Upper lobe of left lung (tissue), 6 donors: ENCODE measurements at regions not wholly inside any gene's neighbourhood (a gene's known extent, or its start where the extent isn't known, plus 50 kb on each side); places are given as distances from the start of the nearest gene placed in this dataset.

ENCODE experiments used
- ATAC-seq, 2 donors: fragments of 200-7000 bp; cut with Tn5 transposase; one replicate each; pipeline ENCODE4 v1.9.1; 2022; ENCODE audit warnings: mild to moderate bottlenecking in 2 of 2, moderate library complexity in 2 of 2; ENCODE audit not compliant: low FRiP score in 2 of 2
- DNase-seq, 2 donors: peaks; one replicate each; pipeline ENCODE4 v3.0.0-alpha.2; 2019 to 2020
- H3K27ac ChIP-seq, 4 donors: fragments of 200-600 bp; sonication (generic); one replicate each; pipeline ENCODE4 v1.5.1; 2016 to 2019
- H3K27me3 ChIP-seq, 4 donors: fragments of 200-600 bp; sonication (generic); one replicate each; pipeline ENCODE4 v1.5.1; 2017 to 2019
- H3K36me3 ChIP-seq, 4 donors: fragments of 200-600 bp; sonication (generic); one replicate each; pipeline ENCODE4 v1.5.1; 2016 to 2019
- H3K4me1 ChIP-seq, 4 donors: fragments of 200-600 bp; sonication (generic); one replicate each; pipeline ENCODE4 v1.5.1; 2018 to 2019
- H3K4me3 ChIP-seq, 4 donors: fragments of 200-600 bp; sonication (generic); one replicate each; pipeline ENCODE4 v1.5.1; 2017 to 2019; ENCODE audit warnings: mild to moderate bottlenecking in 2 of 4, moderate library complexity in 1 of 4
- H3K9me3 ChIP-seq, 4 donors: fragments of 200-600 bp; sonication (generic); one replicate each; pipeline ENCODE4 v1.5.1; 2018 to 2019
- CTCF ChIP-seq, 6 experiments: fragments of 450-650 bp in 4 of 6; fragments of 200-600 bp in 2 of 6; sonication (generic) in 2 of 6; IDR thresholded peaks; one replicate each; pipeline ENCODE4 v1.5.1; 2016 to 2019; ENCODE audit warnings: antibody characterized with exemption in 6 of 6
- EP300 ChIP-seq, 4 donors: sonication (generic); formaldehyde crosslinking; IDR thresholded peaks; one replicate each; pipeline ENCODE4 v1.5.1; 2017; ENCODE audit warnings: antibody characterized with exemption in 4 of 4, control low read depth in 2 of 4
- POLR2A ChIP-seq, 4 donors: fragments of 450-650 bp; IDR thresholded peaks; one replicate each; pipeline ENCODE4 v1.5.1; 2016 to 2017; ENCODE audit warnings: antibody characterized with exemption in 4 of 4, mild to moderate bottlenecking in 2 of 4
- POLR2AphosphoS5 ChIP-seq, 2 donors: sonication (generic); formaldehyde crosslinking; IDR thresholded peaks; one replicate each; pipeline ENCODE4 v1.5.1; 2017; ENCODE audit warnings: antibody characterized with exemption in 2 of 2
- WGBS, 2 donors: methylation state at CpG; one replicate each; pipeline ENCODE4 v1.1.5; 2017 to 2018; 5-methylcytosine and 5-hydroxymethylcytosine counted together
- donor health status: DM: no; HTN: no; CAD: no; lungs with moderate emphysema.
- donor health status: DM: no; HTN: yes; CAD: no; lungs with severe emphysema.

DNA sequence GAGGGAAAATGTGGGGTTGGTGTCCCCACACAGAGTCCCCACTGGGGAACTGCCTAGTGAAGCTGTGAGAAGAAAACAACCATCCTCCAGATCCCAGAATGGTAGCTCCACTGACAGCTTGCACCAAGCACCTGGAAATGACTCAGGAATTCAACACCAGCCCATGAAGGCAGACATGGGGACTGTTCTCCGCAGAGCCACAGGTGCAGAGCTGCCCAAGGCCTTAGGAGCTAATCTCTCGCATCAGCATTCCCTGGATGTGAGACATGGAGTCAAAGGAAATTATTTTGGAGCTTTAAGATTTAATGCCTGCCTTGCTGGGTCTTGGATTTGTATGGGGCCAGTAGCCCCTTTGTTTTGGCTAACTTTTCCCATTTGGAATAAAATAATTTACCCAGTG, 367.9 kb downstream of the FAM133A start:
- no peaks in the 10 kb centered on the region for H3K9me3 ChIP-seq
- no peak overlapping the region for H3K27ac ChIP-seq
- 65% methylated on average over 2 of the region's 2 CpGs; no CpG with 5 or more reads in 1 of the 2 donors for WGBS, 2 donors
- no peaks in the 10 kb centered on the region for H3K36me3 ChIP-seq
- DNase-seq (no peak), ATAC-seq (no peak)
- H3K4me1 ChIP-seq = no peaks in the 10 kb centered on the region
- H3K27me3 ChIP-seq = no peaks in the 10 kb centered on the region
- TF ChIP-seq CTCF (IDR thresholded peaks at IDR 0.05) (no peak), POLR2AphosphoS5 (IDR thresholded peaks at IDR 0.05) (no peak), POLR2A (IDR thresholded peaks at IDR 0.05) (no peak), EP300 (IDR thresholded peaks at IDR 0.05) (no peak)
- H3K4me3 ChIP-seq = no peak overlapping the region

GRCh38 chrX:94045724-94046123, 371.7 kb downstream of the FAM133A start:
- Histone ChIP-seq H3K9me3 (no peaks in the 10 kb centered on the region), H3K27ac (no peak overlapping the region), H3K27me3 (no peaks in the 10 kb centered on the region), H3K36me3 (no peaks in the 10 kb centered on the region), H3K4me1 (no peaks in the 10 kb centered on the region), H3K4me3 (no peak overlapping the region)
- WGBS, 2 donors = 80 to 82% methylated on average over 11 to 16 of the region's 16 CpGs
- no peak for TF ChIP-seq POLR2A (IDR thresholded peaks at IDR 0.05)
- no peak for TF ChIP-seq CTCF (IDR thresholded peaks at IDR 0.05)
- no peak for TF ChIP-seq POLR2AphosphoS5 (IDR thresholded peaks at IDR 0.05)
- TF ChIP-seq EP300 (IDR thresholded peaks at IDR 0.05) = no peak
- DNase-seq (peak in 1 of 2 donors; percentile 47), ATAC-seq (no peak)

DNA sequence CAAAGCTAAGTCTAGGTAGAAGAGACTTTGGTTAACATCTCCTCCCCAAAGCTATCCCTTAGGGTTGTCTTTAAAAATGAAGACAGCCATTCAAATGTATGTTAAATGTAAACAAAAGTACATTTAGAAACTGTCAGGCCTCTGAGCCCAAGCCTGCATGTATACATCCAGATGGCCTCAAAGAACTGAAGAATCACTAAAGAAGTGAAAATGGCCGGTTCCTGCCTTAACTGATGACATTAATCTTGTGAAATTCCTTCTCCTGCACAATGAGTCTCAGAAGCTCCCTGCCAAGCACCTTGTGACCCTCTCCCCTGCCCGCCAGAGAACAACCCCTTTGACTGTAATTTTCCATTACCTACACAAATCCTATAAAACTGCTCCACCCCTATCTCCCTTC, 377.9 kb downstream of the FAM133A start:
- no peaks in the 10 kb centered on the region for H3K4me1 ChIP-seq
- no peak overlapping the region for H3K4me3 ChIP-seq
- DNase-seq (no peak), ATAC-seq (no peak)
- no peaks in the 10 kb centered on the region for H3K9me3 ChIP-seq
- WGBS, 2 donors = 62 to 72% methylated on average over 2 of the region's 2 CpGs
- H3K27ac ChIP-seq = no peak overlapping the region
- H3K36me3 ChIP-seq = no peaks in the 10 kb centered on the region
- TF ChIP-seq EP300 (IDR thresholded peaks at IDR 0.05) = no peak
- no peak for TF ChIP-seq POLR2AphosphoS5 (IDR thresholded peaks at IDR 0.05)
- TF ChIP-seq CTCF (IDR thresholded peaks at IDR 0.05) = no peak
- no peak for TF ChIP-seq POLR2A (IDR thresholded peaks at IDR 0.05)
- H3K27me3 ChIP-seq = no peaks in the 10 kb centered on the region

DNA sequence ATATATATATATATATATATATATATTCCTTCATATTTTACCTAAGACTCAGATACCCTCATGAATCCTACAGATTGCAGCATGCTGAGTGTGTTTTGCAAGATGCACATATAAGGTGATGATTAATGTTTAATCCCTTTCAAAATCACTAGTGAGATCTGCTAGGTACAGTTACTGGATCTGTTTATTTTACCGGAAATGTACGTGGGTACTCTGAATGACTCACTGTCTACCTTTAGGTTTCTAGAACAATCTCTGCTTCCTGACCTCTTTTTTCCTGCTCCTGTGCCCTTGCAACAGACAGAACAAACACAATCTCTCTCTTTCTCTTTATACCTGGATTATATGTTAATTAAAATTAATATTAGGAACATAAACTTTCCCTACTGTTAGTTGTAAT, 379.6 kb downstream of the FAM133A start:
- no peak for ATAC-seq
- TF ChIP-seq POLR2AphosphoS5 (IDR thresholded peaks at IDR 0.05) (no peak), CTCF (IDR thresholded peaks at IDR 0.05) (no peak), POLR2A (IDR thresholded peaks at IDR 0.05) (no peak), EP300 (IDR thresholded peaks at IDR 0.05) (no peak)
- Histone ChIP-seq H3K4me3 (no peak overlapping the region), H3K27me3 (no peaks in the 10 kb centered on the region), H3K4me1 (no peaks in the 10 kb centered on the region), H3K27ac (no peak overlapping the region), H3K36me3 (no peaks in the 10 kb centered on the region), H3K9me3 (no peaks in the 10 kb centered on the region)
- WGBS, 2 donors = 47 to 61% methylated on average over 2 of the region's 2 CpGs
- no peak for DNase-seq

GRCh38 chrX:94057385-94057784, 383.4 kb downstream of the FAM133A start:
- Histone ChIP-seq H3K27me3 (no peaks in the 10 kb centered on the region), H3K9me3 (no peaks in the 10 kb centered on the region), H3K36me3 (no peaks in the 10 kb centered on the region), H3K4me1 (no peaks in the 10 kb centered on the region), H3K27ac (no peak overlapping the region), H3K4me3 (no peak overlapping the region)
- TF ChIP-seq POLR2A (IDR thresholded peaks at IDR 0.05) (no peak), POLR2AphosphoS5 (IDR thresholded peaks at IDR 0.05) (no peak), CTCF (IDR thresholded peaks at IDR 0.05) (no peak)
- ATAC-seq = no peak
- DNase-seq = no peak
- 74 to 79% methylated on average over 4 of the region's 4 CpGs for WGBS, 2 donors
